HG03159 (cell line): ENCODE measurements at regions not wholly inside any gene's neighbourhood (a gene's known extent, or its start where the extent isn't known, plus 50 kb on each side); places are given as distances from the start of the nearest gene placed in this dataset.

Experiments
- ATAC-seq: cut with Tn5 transposase; IDR thresholded peaks from one replicate; pipeline ENCODE4 v1.9.1; 2021; ENCODE audit warnings: mild to moderate bottlenecking, moderate library complexity; ENCODE audit not compliant: unreplicated experiment

GRCh38 chr1:183711741-183712361 lies 58.7 kb upstream of the APOBEC4 start:
- ATAC-seq, result no peak

GRCh38 chr1:183711165-183711682 lies 58.1 kb upstream of the APOBEC4 start:
- ATAC-seq, result no peak

- no peak for ATAC-seq
These were observed 57.6 kb upstream of the APOBEC4 start for GRCh38 chr1:183710734-183711133.

DNA sequence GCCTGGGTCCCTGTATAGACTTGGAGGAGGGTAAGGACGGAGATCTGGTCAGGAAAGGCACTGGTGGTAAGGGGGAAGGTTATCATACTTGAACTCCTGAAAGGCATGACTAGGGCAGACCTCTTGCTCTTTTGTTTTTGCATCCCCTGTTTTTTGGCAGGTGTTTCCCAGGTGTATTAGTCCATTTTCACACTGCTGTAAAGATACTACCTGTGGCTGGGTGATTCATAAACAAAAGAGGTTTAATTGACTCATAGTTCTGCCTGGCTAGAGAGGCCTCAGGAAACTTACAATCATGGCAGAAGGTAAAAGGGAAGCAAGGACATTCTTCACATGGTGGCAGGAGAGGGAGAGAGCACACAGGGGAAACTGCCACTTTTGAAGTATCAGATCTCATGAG lies 57.2 kb upstream of the APOBEC4 start:
- no peak for ATAC-seq

- ATAC-seq, result no peak
These were observed 51.0 kb upstream of the APOBEC4 start for GRCh38 chr1:183704131-183704530.
